PC-9 (cell line): ENCODE measurements at regions not wholly inside any gene's neighbourhood (a gene's known extent, or its start where the extent isn't known, plus 50 kb on each side); places are given as distances from the start of the nearest gene placed in this dataset.
"Not testable (repeated sequence)": the region's sequence is repeated elsewhere in the genome, so short reads cannot be mapped to it uniquely, and the experiment has no call there.

Source experiments
- BruUV-seq: library from RNA; stranded (reverse); fragments of 400-500 nt; replicated peaks from 2 replicates; lab custom pipeline; 2021; lab: Mats Ljungman, UMichigan
- CTCF ChIA-PET: fragments of 300-600 bp; sonication (Branson Sonifier 250); formaldehyde crosslinking; loops from one replicate; lab custom pipeline; 2022; ENCODE audit warnings: antibody characterized with exemption; lab: Charles Lee
- POLR2A ChIA-PET: fragments of 300-600 bp; sonication (Branson Sonifier 250); formaldehyde crosslinking; loops from one replicate; lab custom pipeline; 2022; ENCODE audit warnings: antibody characterized with exemption; ENCODE audit not compliant: unreplicated experiment; lab: Charles Lee
- DNase-seq, 2 experiments: peaks; one replicate each; pipeline versions ENCODE4 v3.0.0 to v3.0.0-alpha.2; 2015 to 2022; ENCODE audit warnings: mixed read lengths in 1 of 2
- H2AFZ ChIP-seq: fragments of 200-600 bp; sonication (generic); 2 replicates; pipeline ENCODE4 v1.8.1; 2017; ENCODE audit warnings: antibody characterized with exemption
- H3F3A ChIP-seq: fragments of 200-600 bp; sonication (generic); 2 replicates; pipeline ENCODE4 v1.8.1; 2017; ENCODE audit warnings: antibody characterized with exemption, mild to moderate bottlenecking, low read depth; ENCODE audit not compliant: insufficient read depth
- H3K27ac ChIP-seq: fragments of 200-600 bp; sonication (generic); 2 replicates; pipeline ENCODE4 v1.6.1; 2016; ENCODE audit warnings: mixed run types
- H3K27me3 ChIP-seq: fragments of 200-600 bp; sonication (generic); 2 replicates; pipeline ENCODE4 v1.6.1; 2016; ENCODE audit warnings: low read depth, mixed run types; ENCODE audit not compliant: insufficient read depth
- H3K36me3 ChIP-seq: fragments of 200-600 bp; sonication (generic); 2 replicates; pipeline ENCODE4 v1.6.1; 2016; ENCODE audit warnings: low read depth, mixed run types
- H3K4me1 ChIP-seq: fragments of 200-600 bp; sonication (generic); replicated peaks from 2 replicates; pipeline ENCODE4 v1.6.1; 2016; ENCODE audit warnings: mixed run types; ENCODE audit not compliant: insufficient read depth
- H3K4me2 ChIP-seq: fragments of 200-600 bp; sonication (generic); 2 replicates; pipeline ENCODE4 v1.6.1; 2017; ENCODE audit warnings: mixed run types
- H3K4me3 ChIP-seq: fragments of 200-600 bp; sonication (generic); 2 replicates; pipeline ENCODE4 v1.6.1; 2016; ENCODE audit warnings: mixed run types
- H3K79me2 ChIP-seq: fragments of 200-600 bp; sonication (generic); 2 replicates; pipeline ENCODE4 v1.6.1; 2017; ENCODE audit warnings: low read depth, mixed run types
- H3K9me2 ChIP-seq: fragments of 200-600 bp; sonication (generic); 2 replicates; pipeline ENCODE4 v1.8.1; 2017; ENCODE audit warnings: mild to moderate bottlenecking; ENCODE audit not compliant: insufficient read depth
- H3K9me3 ChIP-seq: fragments of 200-600 bp; sonication (generic); 2 replicates; pipeline ENCODE4 v1.8.1; 2016; ENCODE audit warnings: low read depth; ENCODE audit not compliant: insufficient read depth
- H4K20me1 ChIP-seq: fragments of 200-600 bp; sonication (generic); 2 replicates; pipeline ENCODE4 v1.8.1; 2017; ENCODE audit not compliant: insufficient read depth
- EZH2 ChIP-seq: fragments of 200-600 bp; sonication (generic); IDR thresholded peaks from 2 replicates; pipeline ENCODE4 v1.8.0; 2017; ENCODE audit warnings: antibody characterized with exemption, low read depth
- intact Hi-C: fragments of 100-400 bp; cut with micrococcal nuclease; formaldehyde crosslinking; loops from one replicate; pipeline ENCODE4 v1.10.0; 2022; ENCODE audit not compliant: unreplicated experiment
- TF ChIP-seq, protein P1 (sequence below): fragments of 200-600 bp; sonication (generic); conservative IDR thresholded peaks from 2 replicates; pipeline ENCODE4 v1.6.1; 2017; ENCODE audit warnings: mixed run types, antibody characterized with exemption, mild to moderate bottlenecking, moderate library complexity

DNA sequence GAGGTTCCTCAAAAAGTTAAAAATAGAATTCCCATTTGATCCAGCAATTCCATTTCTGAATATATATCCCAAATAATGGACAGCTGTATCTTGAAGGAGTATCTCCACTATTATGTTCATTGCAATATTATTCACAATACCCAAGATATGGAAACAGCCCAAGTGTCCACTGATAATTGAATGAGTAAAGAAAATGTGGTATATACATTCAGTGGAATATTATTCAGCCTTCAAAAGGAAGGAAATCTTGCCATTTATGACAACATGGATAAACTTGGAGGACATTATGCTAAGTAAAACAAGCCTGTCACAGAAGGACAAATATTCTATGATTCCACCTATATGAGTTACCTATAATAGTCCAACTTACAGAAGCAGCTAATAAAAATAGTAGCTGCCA is 979.0 kb downstream of the SLC6A15 start:
- no peak for DNase-seq
- Histone ChIP-seq H3K27ac (no peak overlapping the region), H3F3A (no peaks in the 10 kb centered on the region), H3K79me2 (no peaks in the 10 kb centered on the region), H3K4me3 (no peak overlapping the region), H3K4me1 (no peaks in the 10 kb centered on the region), H3K9me2 (no peaks in the 10 kb centered on the region), H3K27me3 (no peaks in the 10 kb centered on the region), H2AFZ (peak overlapping the region; percentile 36; the same call in 1 of the 2 replicates), H4K20me1 (no peaks in the 10 kb centered on the region), H3K36me3 (no peaks in the 10 kb centered on the region), H3K9me3 (no peaks in the 10 kb centered on the region), H3K4me2 (no peak overlapping the region)
- CTCF ChIA-PET: no interaction called here
- intact Hi-C loops: no loop called here
- TF ChIP-seq, protein P1, sequence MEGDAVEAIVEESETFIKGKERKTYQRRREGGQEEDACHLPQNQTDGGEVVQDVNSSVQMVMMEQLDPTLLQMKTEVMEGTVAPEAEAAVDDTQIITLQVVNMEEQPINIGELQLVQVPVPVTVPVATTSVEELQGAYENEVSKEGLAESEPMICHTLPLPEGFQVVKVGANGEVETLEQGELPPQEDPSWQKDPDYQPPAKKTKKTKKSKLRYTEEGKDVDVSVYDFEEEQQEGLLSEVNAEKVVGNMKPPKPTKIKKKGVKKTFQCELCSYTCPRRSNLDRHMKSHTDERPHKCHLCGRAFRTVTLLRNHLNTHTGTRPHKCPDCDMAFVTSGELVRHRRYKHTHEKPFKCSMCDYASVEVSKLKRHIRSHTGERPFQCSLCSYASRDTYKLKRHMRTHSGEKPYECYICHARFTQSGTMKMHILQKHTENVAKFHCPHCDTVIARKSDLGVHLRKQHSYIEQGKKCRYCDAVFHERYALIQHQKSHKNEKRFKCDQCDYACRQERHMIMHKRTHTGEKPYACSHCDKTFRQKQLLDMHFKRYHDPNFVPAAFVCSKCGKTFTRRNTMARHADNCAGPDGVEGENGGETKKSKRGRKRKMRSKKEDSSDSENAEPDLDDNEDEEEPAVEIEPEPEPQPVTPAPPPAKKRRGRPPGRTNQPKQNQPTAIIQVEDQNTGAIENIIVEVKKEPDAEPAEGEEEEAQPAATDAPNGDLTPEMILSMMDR: no peak
- TF ChIP-seq EZH2: no peak
- BruUV-seq: no TSS peak
- POLR2A ChIA-PET: no interaction called here

DNA sequence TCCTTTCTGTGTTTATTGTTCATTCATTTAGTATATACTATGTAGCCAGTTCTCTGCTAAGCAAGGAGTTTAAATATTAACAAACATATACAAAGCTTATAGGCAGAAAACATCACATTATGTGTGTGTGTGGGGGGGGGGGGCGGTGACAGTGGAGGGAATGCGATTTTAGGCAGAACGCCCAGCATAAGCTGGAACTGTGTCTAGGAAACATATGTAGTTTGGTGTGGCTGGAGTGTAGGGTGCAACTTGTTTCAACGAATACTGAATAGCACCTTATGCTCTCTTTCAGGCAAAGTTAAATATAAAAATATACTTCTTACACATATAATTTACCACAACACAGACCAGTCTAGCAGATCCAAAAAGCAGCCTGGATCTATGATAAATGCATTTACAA is 980.6 kb downstream of the SLC6A15 start:
- POLR2A ChIA-PET: no interaction called here
- Histone ChIP-seq H3F3A (no peaks in the 10 kb centered on the region), H4K20me1 (no peaks in the 10 kb centered on the region), H3K27ac (no peak overlapping the region), H3K9me3 (no peaks in the 10 kb centered on the region), H3K79me2 (no peaks in the 10 kb centered on the region), H3K36me3 (no peaks in the 10 kb centered on the region), H3K9me2 (no peaks in the 10 kb centered on the region), H3K4me2 (no peak overlapping the region), H3K4me1 (no peaks in the 10 kb centered on the region), H3K4me3 (no peak overlapping the region), H3K27me3 (no peaks in the 10 kb centered on the region), H2AFZ (no peak overlapping the region)
- intact Hi-C loops: no loop called here
- no peak for DNase-seq
- no TSS peak for BruUV-seq
- TF ChIP-seq, protein P1: no peak
- TF ChIP-seq EZH2: no peak
- CTCF ChIA-PET: no interaction called here

DNA sequence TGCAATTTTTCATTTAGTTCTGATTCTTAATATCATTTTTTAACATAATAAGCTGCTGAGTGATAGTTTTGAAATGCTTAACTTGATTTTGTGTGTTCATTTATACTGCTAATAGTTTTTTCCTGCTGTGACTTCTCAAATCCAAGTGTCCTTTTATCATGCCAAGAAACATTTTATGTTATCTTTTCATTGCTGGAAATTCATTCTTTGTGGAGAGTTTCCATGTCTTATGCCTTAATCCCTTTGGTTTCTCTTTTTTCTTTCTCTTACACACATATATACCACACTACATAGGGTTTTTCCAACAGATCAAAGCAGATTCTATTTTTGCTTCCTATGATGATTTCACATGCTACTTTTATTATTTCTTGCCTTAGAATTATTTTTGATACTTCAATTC is 981.1 kb downstream of the SLC6A15 start:
- intact Hi-C loops: no loop called here
- no peak overlapping the region for H3K27ac ChIP-seq
- H3K4me1 ChIP-seq: no peaks in the 10 kb centered on the region
- ChIA-PET CTCF (no interaction called here), POLR2A (no interaction called here)
- no peak overlapping the region for H3K4me3 ChIP-seq
- H4K20me1 ChIP-seq: no peaks in the 10 kb centered on the region
- BruUV-seq: no TSS peak
- no peak for DNase-seq
- H3K9me2 ChIP-seq: no peaks in the 10 kb centered on the region
- no peaks in the 10 kb centered on the region for H3K9me3 ChIP-seq
- H3K4me2 ChIP-seq: no peak overlapping the region
- H3K27me3 ChIP-seq: no peaks in the 10 kb centered on the region
- no peaks in the 10 kb centered on the region for H3K79me2 ChIP-seq
- no peak overlapping the region for H2AFZ ChIP-seq
- TF ChIP-seq, protein P1: no peak
- TF ChIP-seq EZH2: no peak
- no peaks in the 10 kb centered on the region for H3K36me3 ChIP-seq
- H3F3A ChIP-seq: no peaks in the 10 kb centered on the region

DNA sequence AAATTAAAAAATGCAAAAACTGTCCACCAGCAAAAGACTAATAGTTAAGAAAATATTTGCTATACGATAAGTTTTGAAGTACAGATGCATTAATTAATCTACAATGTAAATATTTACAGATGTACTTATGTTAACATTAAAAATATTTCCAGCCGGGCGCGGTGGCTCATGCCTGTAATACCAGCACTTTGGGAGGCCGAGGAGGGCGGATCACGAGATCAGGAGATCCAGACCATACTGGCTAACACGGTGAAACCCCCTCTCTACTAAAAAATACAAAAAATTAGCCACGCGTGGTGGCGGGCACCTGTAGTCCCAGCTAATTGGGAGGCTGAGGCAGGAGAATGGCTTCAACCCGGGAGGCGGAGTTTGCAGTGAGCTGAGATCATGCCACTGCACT is 982.8 kb downstream of the SLC6A15 start:
- intact Hi-C loops, H3K4me2 ChIP-seq: not testable (repeated sequence)

More for the DNA sequence above, 982.8 kb downstream of the SLC6A15 start:
- BruUV-seq, H3K9me2 ChIP-seq, H3F3A ChIP-seq, H3K27me3 ChIP-seq, CTCF ChIA-PET, H3K4me1 ChIP-seq, H4K20me1 ChIP-seq, H3K4me3 ChIP-seq, H3K36me3 ChIP-seq, DNase-seq, H3K27ac ChIP-seq, H3K79me2 ChIP-seq, POLR2A ChIA-PET, H2AFZ ChIP-seq, H3K9me3 ChIP-seq: not testable (repeated sequence)
